ENCODE measurements at regions not wholly inside any gene's neighbourhood (a gene's known extent, or its start where the extent isn't known, plus 50 kb on each side); places are given as distances from the start of the nearest gene placed in this dataset.

DNA sequence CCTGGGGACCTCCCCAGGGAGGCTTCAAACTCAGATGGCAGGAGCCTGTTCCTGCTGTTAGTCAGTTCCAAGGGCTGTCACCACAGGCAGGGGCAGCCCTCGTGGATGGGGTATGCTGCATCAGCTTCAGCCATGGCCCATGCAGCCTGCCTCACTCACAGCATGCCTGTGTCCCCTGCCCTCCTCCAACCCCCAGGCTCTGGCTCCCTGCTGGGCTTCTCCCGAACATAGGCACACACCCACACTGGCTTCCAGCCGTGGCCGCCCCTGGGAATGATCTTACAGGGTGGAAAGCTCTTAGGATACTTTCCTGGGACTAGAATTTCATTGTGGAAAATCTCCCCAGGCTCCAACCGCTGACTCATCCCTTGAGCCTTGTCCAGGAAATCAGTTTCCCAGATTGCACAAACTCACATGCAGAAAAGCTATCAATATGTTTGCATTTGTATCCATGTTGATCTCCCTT is 163.8 kb downstream of the SEC61B start:
- TF ChIP-seq, protein P1, sequence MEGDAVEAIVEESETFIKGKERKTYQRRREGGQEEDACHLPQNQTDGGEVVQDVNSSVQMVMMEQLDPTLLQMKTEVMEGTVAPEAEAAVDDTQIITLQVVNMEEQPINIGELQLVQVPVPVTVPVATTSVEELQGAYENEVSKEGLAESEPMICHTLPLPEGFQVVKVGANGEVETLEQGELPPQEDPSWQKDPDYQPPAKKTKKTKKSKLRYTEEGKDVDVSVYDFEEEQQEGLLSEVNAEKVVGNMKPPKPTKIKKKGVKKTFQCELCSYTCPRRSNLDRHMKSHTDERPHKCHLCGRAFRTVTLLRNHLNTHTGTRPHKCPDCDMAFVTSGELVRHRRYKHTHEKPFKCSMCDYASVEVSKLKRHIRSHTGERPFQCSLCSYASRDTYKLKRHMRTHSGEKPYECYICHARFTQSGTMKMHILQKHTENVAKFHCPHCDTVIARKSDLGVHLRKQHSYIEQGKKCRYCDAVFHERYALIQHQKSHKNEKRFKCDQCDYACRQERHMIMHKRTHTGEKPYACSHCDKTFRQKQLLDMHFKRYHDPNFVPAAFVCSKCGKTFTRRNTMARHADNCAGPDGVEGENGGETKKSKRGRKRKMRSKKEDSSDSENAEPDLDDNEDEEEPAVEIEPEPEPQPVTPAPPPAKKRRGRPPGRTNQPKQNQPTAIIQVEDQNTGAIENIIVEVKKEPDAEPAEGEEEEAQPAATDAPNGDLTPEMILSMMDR (IDR thresholded peaks at IDR 0.05): no peak
- TF ChIP-seq EP300 (IDR thresholded peaks at IDR 0.05): no peak
- TF ChIP-seq POLR2A (IDR thresholded peaks at IDR 0.05): no peak
- no peak for TF ChIP-seq POLR2AphosphoS5 (IDR thresholded peaks at IDR 0.05)
